GM10248 (cell line): ENCODE measurements at regions not wholly inside any gene's neighbourhood (a gene's known extent, or its start where the extent isn't known, plus 50 kb on each side); places are given as distances from the start of the nearest gene placed in this dataset.

Experiments used
- CTCF ChIA-PET: fragments of 300-600 bp; sonication (Branson Sonifier 250); formaldehyde crosslinking; extraction: SDS; loops from one replicate; lab custom pipeline; 2021; ENCODE audit warnings: antibody characterized with exemption; lab: Yijun Ruan, JAX
- POLR2A ChIA-PET: fragments of 350-650 bp; sonication (Branson Sonifier 250); formaldehyde crosslinking; extraction: SDS; loops from one replicate; lab custom pipeline; 2020; ENCODE audit warnings: antibody characterized with exemption; lab: Yijun Ruan, JAX
- DNase-seq: peaks from one replicate; pipeline ENCODE4 v3.0.0; 2012; ENCODE audit errors: extremely low spot score
- CTCF ChIP-seq: IDR thresholded peaks from 2 replicates; pipeline ENCODE4 v1.5.1; 2012; ENCODE audit warnings: mild to moderate bottlenecking, low read depth; ENCODE audit errors: extremely low read depth, missing control alignments, control extremely low read depth

- ChIA-PET CTCF (interaction anchor here (2.0 to 2.9 kb wide), 2 partner anchors 8 to 744 kb away, joined by 9 to 14 read pairs; no protein-coding TSS in a partner anchor), POLR2A (no interaction called here)
Observed at GRCh38 chr11:11044137-11044855, 186.4 kb upstream of the ZBED5 start.

GRCh38 chr11:11043721-11044120, 185.9 kb upstream of the ZBED5 start:
- ChIA-PET POLR2A (no interaction called here), CTCF (no interaction called here)
- no peak for DNase-seq
- no peak for TF ChIP-seq CTCF

More at GRCh38 chr11:11044137-11044855, 186.4 kb upstream of the ZBED5 start:
- DNase-seq: no peak
- TF ChIP-seq CTCF: no peak

GRCh38 chr11:11039208-11039965, 181.5 kb upstream of the ZBED5 start:
- TF ChIP-seq CTCF: no peak
- ChIA-PET POLR2A (no interaction called here), CTCF (interaction anchor here (1.0 to 4.8 kb wide), 6 partner anchors 11 to 1005 kb away, joined by 3 to 61 read pairs (median 17); no protein-coding TSS in a partner anchor)
- DNase-seq: no peak

- POLR2A ChIA-PET: no interaction called here
- DNase-seq: no peak
- TF ChIP-seq CTCF: no peak
- CTCF ChIA-PET: interaction anchor here (0.8 to 4.8 kb wide), 17 partner anchors 10 to 1006 kb away, joined by 3 to 61 read pairs (median 7); no protein-coding TSS in a partner anchor
Observed at GRCh38 chr11:11038782-11039181, 180.9 kb upstream of the ZBED5 start.

GRCh38 chr11:11038352-11038751, 180.5 kb upstream of the ZBED5 start:
- CTCF ChIA-PET: interaction anchor here (0.7 to 4.8 kb wide), 22 partner anchors 7 to 1008 kb away, joined by 3 to 61 read pairs (median 6); partner anchors contain the start of gene GALNT18
- POLR2A ChIA-PET: no interaction called here
- no peak for TF ChIP-seq CTCF
- no peak for DNase-seq
